AG04450 (cell line): ENCODE measurements at regions not wholly inside any gene's neighbourhood (a gene's known extent, or its start where the extent isn't known, plus 50 kb on each side); places are given as distances from the start of the nearest gene placed in this dataset.

ENCODE experiments used
- CTCF ChIA-PET: fragments of 300-600, 350-600 bp; formaldehyde crosslinking; extraction: SDS; loops from one replicate; lab custom pipeline; 2022; ENCODE audit warnings: antibody characterized with exemption, inconsistent platforms; lab: Charles Lee
- POLR2A ChIA-PET: fragments of 350-600 bp; formaldehyde crosslinking; extraction: SDS; loops from one replicate; lab custom pipeline; 2021; ENCODE audit warnings: antibody characterized with exemption, inconsistent platforms; lab: Yijun Ruan, JAX
- DNase-seq: peaks from one replicate; pipeline ENCODE4 v3.0.0-alpha.2; 2011; ENCODE audit warnings: low read depth, low spot score
- H3K27ac ChIP-seq: one replicate; pipeline ENCODE4 v1.5.1; 2012; ENCODE audit warnings: low read depth, low read length, control low read depth
- H3K27me3 ChIP-seq: one replicate; pipeline ENCODE4 v1.6.0; 2012; ENCODE audit warnings: low read length; ENCODE audit not compliant: control insufficient read depth, insufficient read depth
- H3K4me3 ChIP-seq: 2 replicates; pipeline ENCODE4 v1.5.1; 2011; ENCODE audit warnings: mild to moderate bottlenecking, low read depth, low read length, control low read depth
- H3K9me3 ChIP-seq: 2 replicates; pipeline ENCODE4 v1.5.1; 2012; ENCODE audit warnings: low read length; ENCODE audit not compliant: control insufficient read depth, insufficient read depth
- TF ChIP-seq, protein P1 (sequence below): IDR thresholded peaks from 2 replicates; pipeline ENCODE4 v1.5.1; 2011; ENCODE audit warnings: low read depth, low read length, control low read depth, inconsistent platforms

DNA sequence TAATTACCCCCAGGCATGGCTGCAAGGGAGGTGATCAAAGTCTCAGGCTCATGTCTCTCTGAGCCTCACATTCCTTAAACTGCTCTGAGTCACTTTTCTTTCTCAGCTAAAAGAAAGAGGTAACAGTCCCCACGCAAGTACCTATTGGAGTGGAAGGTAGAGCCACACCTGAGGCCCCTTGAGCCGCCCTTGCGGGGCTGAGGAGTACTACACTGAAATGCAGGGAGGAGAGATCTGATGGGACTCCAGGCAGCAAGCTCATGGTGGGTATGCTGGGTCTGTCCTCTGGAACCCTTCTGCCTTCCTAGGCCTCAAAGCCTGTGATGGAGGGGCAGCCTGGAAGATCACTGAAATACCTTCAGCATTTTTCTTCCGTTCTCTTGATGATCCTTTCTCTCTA, 960.0 kb downstream of the DNAJB9 start:
- no peak for DNase-seq
- ChIA-PET POLR2A (no interaction called here), CTCF (no interaction called here)
- Histone ChIP-seq H3K27ac (no peak overlapping the region), H3K4me3 (no peak overlapping the region), H3K27me3 (no peaks in the 10 kb centered on the region), H3K9me3 (peaks cover 2% of the 10 kb centered on the region; the same call in 1 of the 2 replicates)
- TF ChIP-seq, protein P1, sequence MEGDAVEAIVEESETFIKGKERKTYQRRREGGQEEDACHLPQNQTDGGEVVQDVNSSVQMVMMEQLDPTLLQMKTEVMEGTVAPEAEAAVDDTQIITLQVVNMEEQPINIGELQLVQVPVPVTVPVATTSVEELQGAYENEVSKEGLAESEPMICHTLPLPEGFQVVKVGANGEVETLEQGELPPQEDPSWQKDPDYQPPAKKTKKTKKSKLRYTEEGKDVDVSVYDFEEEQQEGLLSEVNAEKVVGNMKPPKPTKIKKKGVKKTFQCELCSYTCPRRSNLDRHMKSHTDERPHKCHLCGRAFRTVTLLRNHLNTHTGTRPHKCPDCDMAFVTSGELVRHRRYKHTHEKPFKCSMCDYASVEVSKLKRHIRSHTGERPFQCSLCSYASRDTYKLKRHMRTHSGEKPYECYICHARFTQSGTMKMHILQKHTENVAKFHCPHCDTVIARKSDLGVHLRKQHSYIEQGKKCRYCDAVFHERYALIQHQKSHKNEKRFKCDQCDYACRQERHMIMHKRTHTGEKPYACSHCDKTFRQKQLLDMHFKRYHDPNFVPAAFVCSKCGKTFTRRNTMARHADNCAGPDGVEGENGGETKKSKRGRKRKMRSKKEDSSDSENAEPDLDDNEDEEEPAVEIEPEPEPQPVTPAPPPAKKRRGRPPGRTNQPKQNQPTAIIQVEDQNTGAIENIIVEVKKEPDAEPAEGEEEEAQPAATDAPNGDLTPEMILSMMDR, result no peak

DNA sequence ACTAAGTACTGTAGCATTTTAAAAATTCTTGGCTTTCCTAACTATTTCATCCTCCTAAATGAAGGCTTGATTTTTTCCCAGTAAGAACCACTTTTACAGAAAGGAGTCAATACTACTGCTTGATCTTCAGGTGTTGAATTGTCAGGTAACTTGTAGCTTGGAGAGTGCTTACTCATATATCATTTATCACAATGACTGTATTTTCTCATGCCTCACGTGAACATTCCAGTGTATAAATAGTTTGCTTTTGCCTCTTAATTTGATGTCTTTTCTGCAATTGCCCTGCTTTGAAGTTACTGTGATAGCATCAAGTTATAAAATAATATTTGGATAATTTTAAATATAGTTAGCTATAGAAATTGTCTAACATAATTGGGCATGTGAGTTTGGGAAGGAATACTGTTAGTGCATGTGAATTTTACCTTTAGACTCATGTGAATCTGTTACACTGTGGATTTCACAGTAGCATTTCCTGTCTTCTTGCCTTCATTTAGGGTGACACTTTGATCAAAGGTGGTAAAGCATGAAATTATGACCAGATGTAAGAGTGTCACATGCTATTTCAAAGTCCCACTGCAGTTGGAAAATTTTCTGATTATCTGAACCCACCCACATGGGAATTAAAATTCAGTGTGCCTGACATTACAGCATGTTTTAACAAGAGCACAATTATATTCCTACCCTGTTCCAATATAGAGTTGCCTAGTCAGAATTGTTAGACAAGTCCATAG, 962.8 kb downstream of the DNAJB9 start:
- H3K27ac ChIP-seq, result no peak overlapping the region
- TF ChIP-seq, protein P1, result no peak
- peaks cover 6% of the 10 kb centered on the region for H3K9me3 ChIP-seq
- no peak overlapping the region for H3K4me3 ChIP-seq
- no peaks in the 10 kb centered on the region for H3K27me3 ChIP-seq
- ChIA-PET CTCF (no interaction called here), POLR2A (no interaction called here)
- no peak for DNase-seq

DNA sequence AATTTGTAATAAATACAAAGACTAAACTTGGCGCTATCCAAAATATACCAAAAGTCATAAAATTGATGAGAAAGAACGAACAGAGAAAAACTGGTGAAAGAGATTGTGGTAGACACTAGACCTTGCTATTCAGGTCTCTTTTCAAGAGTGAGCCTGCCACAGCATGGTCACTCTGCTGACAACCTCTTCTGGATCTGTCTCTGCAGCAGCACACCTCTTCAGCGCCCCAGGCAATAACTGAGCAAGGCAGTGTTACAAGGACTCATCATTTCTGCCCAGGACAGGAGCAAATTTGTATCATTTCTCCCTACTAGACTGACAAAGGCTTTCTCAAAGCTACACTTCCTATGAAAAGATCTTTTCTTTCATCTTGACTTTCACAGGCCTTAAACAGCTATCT, 976.0 kb downstream of the DNAJB9 start:
- no peak for DNase-seq
- Histone ChIP-seq H3K27me3 (no peaks in the 10 kb centered on the region), H3K4me3 (no peak overlapping the region), H3K27ac (no peak overlapping the region), H3K9me3 (peaks cover 9% of the 10 kb centered on the region; the same call in 1 of the 2 replicates)
- ChIA-PET CTCF (no interaction called here), POLR2A (no interaction called here)
- TF ChIP-seq, protein P1, result no peak

DNA sequence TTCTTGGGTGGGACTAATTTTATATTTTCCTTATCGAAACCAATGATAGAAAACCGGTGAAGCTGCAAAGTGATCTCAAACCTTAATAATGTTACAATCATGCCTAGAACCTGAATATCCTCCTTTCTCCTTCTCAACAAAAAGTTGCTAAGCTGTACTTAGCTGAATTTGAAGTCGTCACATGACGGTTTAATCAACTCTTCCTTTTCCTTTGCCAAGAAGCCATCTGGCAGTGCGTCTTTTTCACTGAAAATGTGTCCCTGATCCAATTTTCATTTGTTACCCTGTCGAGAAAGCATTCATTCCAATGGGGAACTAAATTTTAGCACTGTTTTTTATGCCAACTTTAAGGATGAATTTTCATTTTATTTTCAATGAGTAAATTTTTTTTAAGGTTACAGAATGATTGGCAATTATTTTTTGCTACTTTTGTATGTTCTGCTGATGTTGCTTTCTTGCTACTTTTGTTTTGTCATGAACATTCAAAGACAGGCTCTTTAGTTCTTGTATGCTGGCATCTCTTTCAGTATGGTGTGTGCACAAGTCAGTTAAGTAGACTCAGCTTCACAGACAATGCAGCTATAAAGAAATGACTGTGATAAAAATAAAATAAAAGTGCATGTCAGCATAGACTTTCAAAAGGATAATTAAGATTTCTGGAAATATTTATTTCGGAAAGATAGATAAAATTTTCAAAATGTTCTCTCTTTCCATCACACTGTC, 980.0 kb downstream of the DNAJB9 start:
- Histone ChIP-seq H3K4me3 (no peak overlapping the region), H3K27me3 (no peaks in the 10 kb centered on the region), H3K27ac (no peak overlapping the region), H3K9me3 (peaks cover 21% of the 10 kb centered on the region)
- DNase-seq, result no peak
- POLR2A ChIA-PET, result no interaction called here
- TF ChIP-seq, protein P1, result no peak
- CTCF ChIA-PET, result no interaction called here

DNA sequence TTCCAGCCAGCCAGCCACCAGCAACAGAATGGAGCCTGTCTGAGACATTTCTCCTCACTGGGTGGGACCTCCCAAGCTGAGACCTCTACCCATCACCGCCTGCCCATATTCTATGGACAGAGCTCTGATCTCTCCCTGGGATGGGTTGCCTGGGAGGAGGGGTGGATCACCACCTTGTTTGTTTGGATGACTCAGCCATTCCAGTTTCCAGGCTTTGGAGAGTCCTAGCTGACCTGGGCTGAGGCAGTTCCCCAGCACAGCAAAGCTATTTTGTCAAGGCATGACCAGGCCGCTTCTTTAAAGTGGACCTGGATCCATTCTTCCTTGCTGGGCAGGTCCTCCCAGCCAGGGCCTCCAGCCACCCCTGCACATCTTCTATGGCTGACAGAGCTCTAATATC, 982.3 kb downstream of the DNAJB9 start:
- no peak for DNase-seq
- ChIA-PET CTCF (no interaction called here), POLR2A (no interaction called here)
- H3K4me3 ChIP-seq, result no peak overlapping the region
- H3K9me3 ChIP-seq, result peaks cover 19% of the 10 kb centered on the region
- TF ChIP-seq, protein P1, result no peak
- no peaks in the 10 kb centered on the region for H3K27me3 ChIP-seq
- H3K27ac ChIP-seq, result no peak overlapping the region
